Activated CD8-positive, alpha-beta memory T cell treated with anti-CD3 and anti-CD28 coated beads for 1 hour (primary cell): ENCODE measurements at regions not wholly inside any gene's neighbourhood (a gene's known extent, or its start where the extent isn't known, plus 50 kb on each side); places are given as distances from the start of the nearest gene placed in this dataset.
"Not testable (repeated sequence)": the region's sequence is repeated elsewhere in the genome, so short reads cannot be mapped to it uniquely, and the experiment has no call there.

Experiments
- DNase-seq, 2 donors: peaks; one replicate each; pipeline ENCODE4 v3.0.0-alpha.2; 2020; ENCODE audit warnings: low read depth in 1 of 2; ENCODE audit errors: extremely low read depth in 1 of 2

DNA sequence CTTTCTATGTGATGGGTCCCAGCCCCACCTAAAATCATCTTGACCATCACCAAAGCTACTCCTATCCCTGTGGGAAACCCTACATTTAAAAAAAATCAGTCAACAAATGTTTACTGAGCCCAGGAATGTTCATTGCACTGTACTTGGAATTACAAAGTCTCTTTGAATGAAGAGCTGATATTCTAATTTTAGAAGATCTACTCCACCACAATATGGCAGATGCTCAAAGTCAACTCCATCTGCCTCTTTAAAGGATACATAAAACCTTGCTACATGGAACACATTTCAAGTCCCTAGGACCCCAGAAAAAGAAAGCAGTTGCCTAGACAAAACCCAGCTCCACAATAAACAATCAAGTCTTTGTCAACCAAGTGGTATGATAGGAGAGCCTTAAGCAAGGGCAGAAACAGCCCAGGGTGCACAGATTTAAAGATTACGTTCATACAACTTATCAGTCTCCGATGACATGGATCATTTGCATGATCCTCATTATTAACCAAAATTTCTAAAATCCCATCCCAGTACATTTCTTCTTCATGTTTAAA lies 234.3 kb upstream of the ACVR2A start:
- no peak for DNase-seq

GRCh38 chr2:147609301-147609700 lies 235.5 kb upstream of the ACVR2A start:
- no peak for DNase-seq

GRCh38 chr2:147607379-147607778 lies 237.4 kb upstream of the ACVR2A start:
- no peak for DNase-seq

GRCh38 chr2:147603876-147604275 lies 241.0 kb upstream of the ACVR2A start:
- no peak for DNase-seq

DNA sequence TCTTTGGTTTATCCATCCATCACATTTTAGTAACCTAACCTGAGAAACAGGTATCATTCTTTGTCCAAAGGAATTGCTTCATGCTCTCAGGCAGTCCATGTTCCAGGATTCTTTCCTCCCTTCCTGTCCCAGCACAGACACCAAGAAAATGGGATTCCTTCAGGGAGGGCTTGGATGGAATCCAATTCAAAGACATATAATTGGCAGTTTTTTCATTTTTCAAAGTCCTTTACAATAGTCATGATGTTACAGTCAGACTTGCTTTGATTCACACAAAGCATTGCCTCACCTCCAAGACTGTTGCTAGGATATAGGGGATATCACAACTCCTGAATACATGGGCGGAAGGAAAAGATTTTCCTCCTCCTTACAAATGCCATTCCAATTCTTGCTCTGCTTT lies 241.4 kb upstream of the ACVR2A start:
- no peak for DNase-seq

GRCh38 chr2:147600646-147601045 lies 244.2 kb upstream of the ACVR2A start:
- no peak for DNase-seq

DNA sequence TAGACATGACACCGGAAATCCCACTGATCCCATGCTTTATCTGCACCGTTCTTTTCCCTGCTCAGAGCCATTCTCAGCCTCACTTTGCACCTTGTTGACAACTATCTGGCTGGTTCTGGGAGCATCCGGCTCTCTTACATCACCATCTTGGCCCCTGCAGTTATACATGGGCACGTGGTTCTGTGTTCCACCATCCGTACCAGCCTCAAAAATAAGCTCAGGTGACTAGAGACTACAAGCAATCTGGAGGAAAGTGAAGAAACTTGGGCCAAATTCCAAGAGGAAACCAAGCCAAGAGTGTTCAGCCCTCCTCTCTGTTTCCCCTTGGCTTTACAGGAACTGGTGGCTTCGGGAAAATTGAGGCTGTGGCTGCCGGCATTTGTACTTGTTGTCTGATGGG lies 244.6 kb upstream of the ACVR2A start:
- DNase-seq: no peak

DNA sequence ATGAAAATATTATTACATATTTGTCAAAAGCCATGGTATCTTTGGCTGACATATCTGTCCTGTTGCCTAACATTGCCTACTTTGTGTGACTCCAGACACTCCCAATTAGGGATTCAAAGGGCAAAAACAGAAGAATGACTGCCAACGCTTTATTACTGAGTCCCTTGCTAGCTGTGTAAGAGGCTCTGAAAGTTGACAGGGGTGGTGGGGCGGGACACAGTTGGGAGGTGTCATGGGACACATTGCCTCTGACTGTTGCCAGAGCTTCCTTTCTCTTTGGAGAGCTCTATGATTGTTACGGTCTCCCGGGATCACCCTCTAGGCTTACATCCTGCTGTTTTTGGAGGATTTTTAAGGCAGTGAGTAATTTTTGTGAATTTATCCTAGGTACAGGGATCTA lies 249.6 kb upstream of the ACVR2A start:
- no peak for DNase-seq

GRCh38 chr2:147594038-147594437 lies 250.8 kb upstream of the ACVR2A start:
- no peak for DNase-seq

DNA sequence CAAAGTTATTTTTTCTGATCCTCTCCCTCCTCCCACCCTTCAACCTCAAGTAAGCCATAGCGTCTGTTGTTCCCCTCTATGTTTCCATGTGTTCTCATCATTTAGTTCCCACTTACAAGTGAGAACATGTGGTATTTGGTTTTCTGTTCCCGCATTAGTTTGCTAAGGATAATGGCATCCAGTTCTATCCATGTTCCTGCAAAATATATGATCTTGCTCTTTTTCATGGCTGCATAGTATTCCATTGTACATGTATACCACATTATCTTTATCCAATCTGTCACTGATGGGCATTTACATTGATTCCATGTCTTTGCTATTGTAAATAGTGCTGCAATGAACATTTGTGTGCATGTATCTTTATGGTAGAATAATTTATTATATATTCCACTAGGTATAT lies 252.0 kb upstream of the ACVR2A start:
- DNase-seq: not testable (repeated sequence)

DNA sequence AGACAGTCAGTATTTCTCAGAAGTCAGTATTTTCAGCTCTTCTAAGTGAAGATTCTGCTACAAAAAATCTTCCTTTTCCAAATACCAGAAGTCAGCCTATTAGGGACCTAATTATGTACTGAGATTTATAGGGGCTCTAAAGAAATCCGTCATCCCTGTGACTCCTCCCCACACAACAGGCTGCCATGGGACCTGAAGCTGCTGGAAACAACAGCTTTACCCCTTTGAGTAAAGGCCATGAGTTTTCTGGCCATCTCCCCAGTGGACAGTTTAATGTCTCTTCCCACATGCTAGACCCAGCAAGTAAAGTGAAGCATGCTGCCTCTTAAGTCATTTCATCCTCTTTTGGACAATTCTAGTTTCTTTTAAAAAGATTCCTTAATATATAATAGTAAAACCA lies 255.7 kb upstream of the ACVR2A start:
- no peak for DNase-seq

DNA sequence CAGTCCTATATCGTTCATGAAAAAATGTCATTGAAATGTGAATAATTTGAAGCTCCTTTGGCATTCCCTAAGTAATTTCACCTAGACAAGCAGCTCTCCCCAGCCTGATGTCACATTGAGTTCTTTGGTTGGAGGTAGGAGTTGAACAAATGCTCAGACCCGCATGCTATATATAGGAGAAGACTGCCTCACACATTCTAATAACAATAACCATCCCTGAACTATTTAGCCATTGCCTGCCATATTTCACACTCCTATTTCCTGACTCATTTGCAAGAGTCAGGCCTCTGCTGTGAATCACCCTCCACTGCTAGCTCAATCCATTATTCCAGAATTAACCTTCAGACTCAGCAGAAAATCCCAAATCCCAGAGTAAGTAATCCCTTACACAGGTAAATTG lies 256.6 kb upstream of the ACVR2A start:
- DNase-seq: no peak

GRCh38 chr2:147578529-147578928 lies 266.3 kb upstream of the ACVR2A start:
- DNase-seq: no peak

GRCh38 chr2:147577998-147578380 lies 266.8 kb upstream of the ACVR2A start:
- DNase-seq: no peak

- no peak for DNase-seq
Observed at GRCh38 chr2:147577323-147577997, 267.4 kb upstream of the ACVR2A start.

DNA sequence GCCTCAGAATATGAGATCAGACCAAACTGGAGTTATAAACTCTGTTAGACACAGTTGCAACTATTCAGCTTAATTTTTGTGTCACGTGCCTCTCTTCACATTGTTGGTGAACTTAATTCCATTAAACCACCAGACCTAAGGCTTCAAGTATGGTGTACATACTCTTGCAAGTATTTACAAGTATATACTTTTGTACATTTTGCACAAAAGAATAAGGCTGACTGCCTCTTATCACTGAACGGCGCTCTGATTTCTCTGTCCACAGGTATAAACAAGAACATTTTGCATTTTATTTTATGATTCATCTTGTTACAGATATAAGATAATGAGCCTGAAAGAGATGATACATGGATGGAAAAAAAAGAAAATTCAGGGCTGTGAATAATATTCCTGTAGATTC lies 269.7 kb upstream of the ACVR2A start:
- DNase-seq: no peak

DNA sequence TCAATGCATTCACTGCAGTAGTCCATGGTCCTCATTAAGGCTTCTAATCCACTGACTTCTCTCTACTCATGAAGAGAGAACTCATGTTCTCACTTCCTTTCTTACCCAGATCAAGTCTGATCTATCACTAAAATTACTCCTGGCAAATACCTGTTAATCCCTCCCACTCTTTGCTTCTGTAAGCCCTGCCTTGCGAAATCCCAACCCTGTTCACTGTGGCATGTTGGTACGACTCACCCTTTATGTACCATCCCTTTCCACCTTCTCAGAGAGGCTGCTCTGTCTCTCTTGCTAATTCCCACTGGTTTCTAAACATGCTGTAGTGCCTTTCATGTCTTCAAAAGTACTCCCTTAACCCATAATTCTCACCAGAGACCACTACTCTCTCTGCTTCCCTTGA lies 272.2 kb upstream of the ACVR2A start:
- DNase-seq: no peak

- DNase-seq: no peak
Observed at GRCh38 chr2:147569426-147569825, 275.4 kb upstream of the ACVR2A start.

DNA sequence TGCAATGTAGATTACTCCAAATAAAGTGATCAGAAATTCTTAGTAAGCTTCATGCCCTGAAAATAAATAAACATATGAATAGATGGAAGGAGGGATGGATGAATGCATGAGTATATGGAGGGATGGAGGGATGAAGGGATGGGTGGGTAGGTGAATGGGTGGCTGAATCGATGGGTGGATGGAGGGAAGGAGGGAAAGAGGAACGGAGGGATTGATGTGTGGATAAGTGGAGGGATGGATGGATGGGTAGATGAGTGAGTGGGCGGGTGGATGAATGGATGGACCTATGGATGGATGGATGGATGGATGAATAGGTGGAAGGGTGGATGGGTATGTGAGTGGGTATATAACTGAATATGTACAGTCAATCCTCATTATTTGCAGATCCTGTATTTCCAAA lies 276.7 kb upstream of the ACVR2A start:
- DNase-seq: no peak

DNA sequence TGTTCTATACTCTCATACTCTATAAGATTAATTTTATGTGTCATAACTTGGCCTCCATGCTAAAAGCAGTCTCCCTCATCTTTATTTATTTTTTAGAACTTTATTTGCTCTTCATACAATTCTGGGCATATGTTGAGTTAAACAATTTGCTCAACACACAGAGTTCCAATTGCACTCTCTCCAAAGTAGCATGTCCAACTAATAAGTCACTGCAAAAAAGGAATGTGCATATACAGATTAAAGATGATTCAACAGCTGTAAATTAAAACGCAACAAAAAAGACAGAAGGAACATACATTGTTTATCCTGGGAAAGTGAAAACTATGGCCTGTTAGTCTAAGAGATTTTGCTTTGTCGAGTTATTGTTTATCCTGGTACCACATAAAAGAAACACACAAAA lies 277.7 kb upstream of the ACVR2A start:
- DNase-seq: no peak

DNA sequence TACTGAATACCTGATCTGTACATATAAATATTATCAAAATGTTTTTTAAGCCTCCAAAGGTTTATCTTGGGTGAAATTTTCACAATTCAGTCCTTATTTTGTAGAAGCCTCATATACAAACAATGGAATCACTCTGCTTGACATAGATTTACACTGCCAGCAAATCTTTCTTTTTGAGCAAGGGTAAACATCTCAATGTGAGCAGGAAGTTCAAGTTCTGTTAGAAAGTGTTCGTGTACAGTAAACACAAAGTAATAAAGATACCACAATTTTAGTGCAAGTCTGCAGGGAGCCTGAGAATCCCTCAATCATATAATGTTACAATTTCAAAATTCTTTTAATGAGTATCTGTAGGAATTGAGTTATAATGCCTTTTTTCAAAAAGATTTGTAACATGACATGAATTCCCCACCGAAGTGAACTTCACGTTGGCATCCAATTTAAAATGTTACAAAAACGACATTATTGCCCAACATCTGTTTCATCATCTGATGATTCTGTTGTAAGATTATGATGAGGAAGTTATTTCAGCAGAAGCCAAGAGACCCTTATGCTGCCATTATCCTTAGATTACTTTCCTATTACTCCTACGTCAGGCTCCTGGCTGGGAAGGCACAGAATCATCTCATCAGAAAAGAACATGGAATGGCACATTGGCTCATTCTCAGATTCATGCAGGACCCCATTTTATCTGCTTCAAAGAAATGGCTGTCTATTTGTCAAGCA lies 283.9 kb upstream of the ACVR2A start:
- DNase-seq: no peak

DNA sequence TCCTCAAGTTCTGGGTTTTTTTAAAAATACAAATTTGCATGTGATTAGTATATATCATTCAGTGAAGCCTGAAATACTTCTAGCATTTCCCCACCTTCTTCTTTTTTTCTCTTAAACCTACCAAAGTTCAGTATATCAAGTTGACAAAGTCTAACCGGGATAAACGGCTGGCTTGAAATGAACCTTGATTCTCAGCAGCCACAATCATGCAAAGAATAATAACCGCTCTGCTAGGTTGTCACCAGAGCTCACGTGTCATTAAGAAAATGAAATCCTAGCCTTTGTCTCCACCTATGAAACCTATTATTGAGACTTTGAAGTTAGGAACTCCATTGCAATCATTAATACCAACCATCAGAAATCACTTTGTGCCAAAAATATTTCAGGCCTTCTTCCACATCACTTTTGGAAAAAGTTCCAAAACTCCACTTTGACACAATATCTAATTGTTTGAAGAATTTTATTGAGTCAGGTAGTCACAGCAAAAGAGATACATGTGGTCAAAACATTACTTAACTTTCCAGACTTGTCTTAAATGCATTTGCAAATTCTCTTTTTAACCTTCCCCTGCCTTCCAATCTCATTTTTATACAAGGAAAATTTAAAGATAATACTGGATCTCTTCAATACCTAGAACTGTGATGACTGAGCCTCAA lies 285.6 kb upstream of the ACVR2A start:
- DNase-seq: no peak
